IMR-90 (cell line): ENCODE measurements at regions not wholly inside any gene's neighbourhood (a gene's known extent, or its start where the extent isn't known, plus 50 kb on each side); places are given as distances from the start of the nearest gene placed in this dataset.

Source experiments
- ATAC-seq: fragments of 200-7000 bp; cut with Tn5 transposase; 2 replicates; pipeline ENCODE4 v1.9.1; 2020; ENCODE audit warnings: low read depth, mild to moderate bottlenecking, moderate library complexity
- BruUV-seq: library from RNA; stranded (reverse); fragments of 400-500 nt; replicated peaks from 2 replicates; lab custom pipeline; 2021; lab: Mats Ljungman, UMichigan
- CTCF ChIA-PET: fragments of 300-600 bp; formaldehyde crosslinking; extraction: SDS; loops from one replicate; lab custom pipeline; 2021; ENCODE audit warnings: antibody characterized with exemption; lab: Yijun Ruan, JAX
- POLR2A ChIA-PET: fragments of 300-600 bp; sonication (Branson Sonifier 250); formaldehyde crosslinking; loops from one replicate; lab custom pipeline; 2022; ENCODE audit warnings: antibody characterized with exemption; ENCODE audit not compliant: unreplicated experiment; lab: Charles Lee
- DNase-seq: peaks from one replicate; pipeline ENCODE4 v3.0.0; 2013
- H2AFZ ChIP-seq: replicated peaks from 2 replicates; pipeline ENCODE3; 2013; ENCODE audit warnings: low read length, mild to moderate bottlenecking; ENCODE audit not compliant: poor library complexity
- H2AK5ac ChIP-seq: 2 replicates; pipeline ENCODE4 v1.6.1; 2013; ENCODE audit warnings: low read depth, low read length, inconsistent platforms
- H2AK9ac ChIP-seq: replicated peaks from 2 replicates; pipeline ENCODE3; 2013; ENCODE audit warnings: mild to moderate bottlenecking, low read depth, low read length, moderate library complexity; ENCODE audit not compliant: poor library complexity
- H2BK120ac ChIP-seq: 2 replicates; pipeline ENCODE4 v1.6.1; 2013; ENCODE audit warnings: low read depth, low read length, inconsistent platforms
- H2BK15ac ChIP-seq: 3 replicates; pipeline ENCODE4 v1.6.1; 2013; ENCODE audit warnings: low read depth, low read length, inconsistent platforms
- H2BK20ac ChIP-seq: 2 replicates; pipeline ENCODE4 v1.6.1; 2013; ENCODE audit warnings: low read depth, mild to moderate bottlenecking, inconsistent platforms, low read length, moderate library complexity
- H2BK5ac ChIP-seq: 2 replicates; pipeline ENCODE4 v1.6.1; 2013; ENCODE audit warnings: mild to moderate bottlenecking, low read depth, low read length, inconsistent platforms; ENCODE audit not compliant: poor library complexity, severe bottlenecking
- H3K14ac ChIP-seq: replicated peaks from 2 replicates; pipeline ENCODE4 v1.6.1; 2013; ENCODE audit warnings: low read depth, low read length, inconsistent platforms
- H3K18ac ChIP-seq: 2 replicates; pipeline ENCODE4 v1.6.1; 2013; ENCODE audit warnings: low read depth, low read length, control low read depth
- H3K23ac ChIP-seq: 2 replicates; pipeline ENCODE4 v1.6.1; 2013; ENCODE audit warnings: low read depth, low read length, inconsistent platforms
- H3K27ac ChIP-seq: 2 replicates; pipeline ENCODE4 v1.5.1; 2013; ENCODE audit warnings: mild to moderate bottlenecking, control low read depth, low read length; ENCODE audit not compliant: insufficient read depth
- H3K27me3 ChIP-seq: 2 replicates; pipeline ENCODE4 v1.6.1; 2013; ENCODE audit warnings: low read length; ENCODE audit not compliant: control insufficient read depth, insufficient read depth
- H3K36me3 ChIP-seq: 2 replicates; pipeline ENCODE4 v1.6.1; 2013; ENCODE audit warnings: low read length, mixed read lengths; ENCODE audit not compliant: control insufficient read depth, insufficient read depth
- H3K4ac ChIP-seq: 2 replicates; pipeline ENCODE4 v1.6.1; 2013; ENCODE audit warnings: low read depth, low read length, inconsistent platforms
- H3K4me1 ChIP-seq: 2 replicates; pipeline ENCODE4 v1.6.1; 2013; ENCODE audit warnings: low read length, mixed read lengths; ENCODE audit not compliant: control insufficient read depth, insufficient read depth
- H3K4me2 ChIP-seq: 2 replicates; pipeline ENCODE4 v1.6.1; 2013; ENCODE audit warnings: low read depth, mild to moderate bottlenecking, control low read depth, low read length, moderate library complexity
- H3K4me3 ChIP-seq: 2 replicates; pipeline ENCODE4 v1.5.1; 2013; ENCODE audit warnings: low read depth, mild to moderate bottlenecking, control low read depth, low read length, moderate library complexity; ENCODE audit not compliant: insufficient read depth
- H3K56ac ChIP-seq: 2 replicates; pipeline ENCODE4 v1.6.1; 2013; ENCODE audit warnings: low read length, inconsistent platforms; ENCODE audit not compliant: insufficient read depth; ENCODE audit errors: extremely low read depth
- H3K79me1 ChIP-seq, 2 experiments: 2 replicates each; pipeline ENCODE4 v1.6.1; 2013; ENCODE audit warnings: low read length in 2 of 2, inconsistent platforms in 1 of 2, low read depth in 1 of 2
- H3K9ac ChIP-seq: 2 replicates; pipeline ENCODE4 v1.6.1; 2013; ENCODE audit warnings: low read depth, low read length, control low read depth
- H3K9me1 ChIP-seq: 2 replicates; pipeline ENCODE4 v1.6.1; 2013; ENCODE audit warnings: low read length, inconsistent platforms; ENCODE audit not compliant: insufficient read depth
- H3K9me3 ChIP-seq: 2 replicates; pipeline ENCODE4 v1.6.1; 2013; ENCODE audit warnings: low read length; ENCODE audit not compliant: control insufficient read depth, insufficient read depth
- H4K20me1 ChIP-seq: 2 replicates; pipeline ENCODE4 v1.6.1; 2013; ENCODE audit warnings: low read length, inconsistent platforms; ENCODE audit not compliant: insufficient read depth
- H4K5ac ChIP-seq: 2 replicates; pipeline ENCODE4 v1.6.1; 2013; ENCODE audit warnings: mild to moderate bottlenecking, low read depth, low read length, control low read depth
- H4K8ac ChIP-seq, 2 experiments: 2 replicates each; pipeline ENCODE4 v1.6.1; 2013; ENCODE audit warnings: low read depth in 2 of 2, low read length in 2 of 2, control low read depth in 1 of 2, inconsistent platforms in 1 of 2
- H4K91ac ChIP-seq: 2 replicates; pipeline ENCODE4 v1.6.1; 2013; ENCODE audit warnings: low read depth, low read length, inconsistent platforms; ENCODE audit not compliant: insufficient read depth
- CEBPB ChIP-seq: IDR thresholded peaks from 2 replicates; pipeline ENCODE4 v1.6.1; 2012; ENCODE audit warnings: low read depth, low read length, improper control_type of control experiment
- SMC3 ChIP-seq: fragments of 150-350 bp; IDR thresholded peaks from 2 replicates; pipeline ENCODE4 v1.6.1; 2016; ENCODE audit warnings: low read depth, mild to moderate bottlenecking, antibody characterized with exemption, low read length, moderate library complexity
- WGBS, 2 experiments: methylation state at CpG; one replicate each; pipeline versions ENCODE4 v1.1.5 to v1.1.7; 2013; ENCODE audit warnings: missing lambda C conversion rate in 2 of 2; ENCODE audit not compliant: insufficient read length in 1 of 2; ENCODE audit errors: extremely low coverage in 2 of 2; 5-methylcytosine and 5-hydroxymethylcytosine counted together
- dilution Hi-C: fragments of 300-500 bp; cut with HindIII; formaldehyde crosslinking; loops from one replicate; pipeline ENCODE4 v1.14.3; 2018; ENCODE audit warnings: low sequenced_read_pairs; ENCODE audit not compliant: unreplicated experiment
- in situ Hi-C: fragments of 300-500 bp; cut with MboI; formaldehyde crosslinking; loops from 3 replicates; pipeline ENCODE4 v1.14.3; 2019; ENCODE audit warnings: low sequenced_read_pairs, inconsistent platforms, mixed read lengths
- intact Hi-C: fragments of 100-400 bp; cut with micrococcal nuclease; formaldehyde crosslinking; loops from 2 replicates; pipeline ENCODE4 v1.10.0; 2022

DNA sequence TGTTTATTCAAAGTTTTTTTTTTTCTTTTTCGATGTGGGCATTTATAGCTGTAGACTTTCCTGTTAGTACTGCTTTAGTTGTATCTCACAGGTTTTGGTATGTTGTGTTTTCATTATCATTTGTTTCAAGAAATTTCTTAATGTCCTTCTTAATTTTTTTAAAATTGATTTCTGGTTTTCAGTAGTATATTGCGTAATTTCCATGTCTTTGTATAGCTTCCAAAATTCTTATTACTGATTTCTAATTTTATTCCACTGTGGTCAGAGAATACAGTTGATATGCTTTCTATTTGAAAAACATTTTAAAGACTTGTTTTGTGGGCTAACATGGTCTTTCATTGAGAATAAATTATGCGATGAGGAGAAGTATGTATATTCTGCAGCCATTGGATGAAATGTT lies 463.2 kb upstream of the B3GALT2 start:
- in situ Hi-C loops (no loop called here), intact Hi-C loops (no loop called here), dilution Hi-C loops (no loop called here)
- H3K27ac ChIP-seq: no peak overlapping the region
- no peak overlapping the region for H3K9ac ChIP-seq
- H3K79me1 ChIP-seq: no peaks in the 10 kb centered on the region
- H2AFZ ChIP-seq: no peak overlapping the region
- no peak overlapping the region for H3K23ac ChIP-seq
- ATAC-seq: no peak
- H3K4me3 ChIP-seq: no peak overlapping the region
- no TSS peak for BruUV-seq
- DNase-seq: no peak
- no peak overlapping the region for H2AK5ac ChIP-seq
- H2BK5ac ChIP-seq: no peak overlapping the region
- no peak overlapping the region for H2BK20ac ChIP-seq
- WGBS, 2 experiments: no CpG with 5 or more reads among the region's 3 CpGs
- H4K20me1 ChIP-seq: no peaks in the 10 kb centered on the region
- H3K4me2 ChIP-seq: no peak overlapping the region
- no peak overlapping the region for H2AK9ac ChIP-seq
- H3K4me1 ChIP-seq: no peaks in the 10 kb centered on the region
- no peak overlapping the region for H4K91ac ChIP-seq
- H3K56ac ChIP-seq: no peak overlapping the region
- TF ChIP-seq CEBPB: peak; percentile 81
- no peak for TF ChIP-seq SMC3
- ChIA-PET POLR2A (no interaction called here), CTCF (no interaction called here)
- no peak overlapping the region for H3K14ac ChIP-seq
- no peak overlapping the region for H2BK120ac ChIP-seq
- no peaks in the 10 kb centered on the region for H3K27me3 ChIP-seq
- no peaks in the 10 kb centered on the region for H3K9me1 ChIP-seq
- no peak overlapping the region for H2BK15ac ChIP-seq
- no peaks in the 10 kb centered on the region for H3K36me3 ChIP-seq
- no peak overlapping the region for H3K4ac ChIP-seq
- no peak overlapping the region for H4K5ac ChIP-seq
- H3K18ac ChIP-seq: no peak overlapping the region
- peaks cover 5% of the 10 kb centered on the region for H3K9me3 ChIP-seq
- H4K8ac ChIP-seq: no peak overlapping the region
